ENCODE measurements at regions not wholly inside any gene's neighbourhood (a gene's known extent, or its start where the extent isn't known, plus 50 kb on each side); places are given as distances from the start of the nearest gene placed in this dataset.

GRCh38 chr11:121780971-121781370 is 328.2 kb upstream of the SORL1-AS1 start:
- no peak for DNase-seq (ENCODE audit: low read depth)
- H3K9me3 Mint-ChIP-seq (ENCODE audit: unreplicated experiment) = peaks cover 7% of the 10 kb centered on the region
- no peaks in the 10 kb centered on the region for H3K4me1 Mint-ChIP-seq (ENCODE audit: low read depth, unreplicated experiment)
- Histone ChIP-seq H2AFZ (ENCODE audit: low read depth, low read length) (no peak overlapping the region), H3K79me2 (ENCODE audit: insufficient read depth, low read length) (no peaks in the 10 kb centered on the region), H3K4me1 (ENCODE audit: insufficient read depth, low read length) (no peaks in the 10 kb centered on the region), H3K4me3 (ENCODE audit: insufficient read depth, low read depth, low read length) (no peak overlapping the region), H3K27me3 (ENCODE audit: insufficient read depth, low read length) (no peaks in the 10 kb centered on the region), H4K20me1 (ENCODE audit: insufficient read depth, low read length) (no peaks in the 10 kb centered on the region), H3K27ac (ENCODE audit: low read depth, low read length) (no peak overlapping the region), H3K9me3 (ENCODE audit: insufficient read depth, low read depth, low read length) (no peaks in the 10 kb centered on the region), H3K9ac (ENCODE audit: low read length) (no peak overlapping the region), H3K36me3 (ENCODE audit: insufficient read depth, low read length) (no peaks in the 10 kb centered on the region), H3K4me2 (ENCODE audit: low read length) (no peak overlapping the region)
- TF ChIP-seq EZH2 (IDR thresholded peaks at IDR 0.05; ENCODE audit: insufficient read depth, low read length) = no peak
- TF ChIP-seq, protein P1, sequence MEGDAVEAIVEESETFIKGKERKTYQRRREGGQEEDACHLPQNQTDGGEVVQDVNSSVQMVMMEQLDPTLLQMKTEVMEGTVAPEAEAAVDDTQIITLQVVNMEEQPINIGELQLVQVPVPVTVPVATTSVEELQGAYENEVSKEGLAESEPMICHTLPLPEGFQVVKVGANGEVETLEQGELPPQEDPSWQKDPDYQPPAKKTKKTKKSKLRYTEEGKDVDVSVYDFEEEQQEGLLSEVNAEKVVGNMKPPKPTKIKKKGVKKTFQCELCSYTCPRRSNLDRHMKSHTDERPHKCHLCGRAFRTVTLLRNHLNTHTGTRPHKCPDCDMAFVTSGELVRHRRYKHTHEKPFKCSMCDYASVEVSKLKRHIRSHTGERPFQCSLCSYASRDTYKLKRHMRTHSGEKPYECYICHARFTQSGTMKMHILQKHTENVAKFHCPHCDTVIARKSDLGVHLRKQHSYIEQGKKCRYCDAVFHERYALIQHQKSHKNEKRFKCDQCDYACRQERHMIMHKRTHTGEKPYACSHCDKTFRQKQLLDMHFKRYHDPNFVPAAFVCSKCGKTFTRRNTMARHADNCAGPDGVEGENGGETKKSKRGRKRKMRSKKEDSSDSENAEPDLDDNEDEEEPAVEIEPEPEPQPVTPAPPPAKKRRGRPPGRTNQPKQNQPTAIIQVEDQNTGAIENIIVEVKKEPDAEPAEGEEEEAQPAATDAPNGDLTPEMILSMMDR (IDR thresholded peaks at IDR 0.05; ENCODE audit: insufficient read depth, low read depth, low read length) = no peak
- no peak overlapping the region for H3K4me3 Mint-ChIP-seq (ENCODE audit: unreplicated experiment)
- no peak overlapping the region for H3K27ac Mint-ChIP-seq (ENCODE audit: unreplicated experiment)
- no peaks in the 10 kb centered on the region for H3K27me3 Mint-ChIP-seq (ENCODE audit: low read depth, unreplicated experiment)
- no peaks in the 10 kb centered on the region for H3K36me3 Mint-ChIP-seq (ENCODE audit: low read depth, unreplicated experiment)
- FAIRE-seq = no peak

GRCh38 chr11:121777056-121777455 is 324.3 kb upstream of the SORL1-AS1 start:
- H3K4me3 ChIP-seq (ENCODE audit: insufficient read depth, low read depth, low read length) = no peak overlapping the region
- H3K79me2 ChIP-seq (ENCODE audit: insufficient read depth, low read length) = no peaks in the 10 kb centered on the region
- H3K27me3 ChIP-seq (ENCODE audit: insufficient read depth, low read length) = no peaks in the 10 kb centered on the region
- TF ChIP-seq EZH2 (IDR thresholded peaks at IDR 0.05; ENCODE audit: insufficient read depth, low read length) = no peak
- TF ChIP-seq, protein P1 (IDR thresholded peaks at IDR 0.05; ENCODE audit: insufficient read depth, low read depth, low read length) = no peak
- Mint-ChIP-seq H3K4me3 (ENCODE audit: unreplicated experiment) (no peak overlapping the region), H3K36me3 (ENCODE audit: low read depth, unreplicated experiment) (no peaks in the 10 kb centered on the region), H3K27me3 (ENCODE audit: low read depth, unreplicated experiment) (no peaks in the 10 kb centered on the region), H3K9me3 (ENCODE audit: unreplicated experiment) (peaks cover 2% of the 10 kb centered on the region), H3K4me1 (ENCODE audit: low read depth, unreplicated experiment) (no peaks in the 10 kb centered on the region), H3K27ac (ENCODE audit: unreplicated experiment) (no peak overlapping the region)
- peak; percentile 20 for DNase-seq (ENCODE audit: low read depth)
- no peak overlapping the region for H3K4me2 ChIP-seq (ENCODE audit: low read length)
- H2AFZ ChIP-seq (ENCODE audit: low read depth, low read length) = no peak overlapping the region
- H4K20me1 ChIP-seq (ENCODE audit: insufficient read depth, low read length) = no peaks in the 10 kb centered on the region
- H3K4me1 ChIP-seq (ENCODE audit: insufficient read depth, low read length) = no peaks in the 10 kb centered on the region
- FAIRE-seq = no peak
- H3K36me3 ChIP-seq (ENCODE audit: insufficient read depth, low read length) = no peaks in the 10 kb centered on the region
- no peaks in the 10 kb centered on the region for H3K9me3 ChIP-seq (ENCODE audit: insufficient read depth, low read depth, low read length)
- H3K27ac ChIP-seq (ENCODE audit: low read depth, low read length) = no peak overlapping the region
- H3K9ac ChIP-seq (ENCODE audit: low read length) = no peak overlapping the region

DNA sequence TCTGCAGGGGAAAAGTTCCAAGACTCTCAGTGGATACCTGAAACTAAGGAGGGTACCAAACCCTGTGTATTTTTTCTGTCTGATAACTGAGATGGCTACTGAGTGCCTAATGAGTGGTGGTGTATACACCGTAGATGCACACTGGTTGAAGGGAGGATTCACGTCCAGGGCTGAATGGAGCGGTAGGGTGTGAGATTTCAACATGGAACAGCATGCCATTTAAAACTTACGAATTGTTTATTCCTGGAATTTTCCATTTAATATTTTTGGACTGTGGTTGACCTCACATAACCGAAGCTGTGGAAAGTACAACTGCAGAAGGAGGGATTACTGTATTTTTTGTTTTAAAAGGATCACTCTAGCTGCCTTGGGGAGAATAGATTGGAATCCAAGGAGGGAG is 322.5 kb upstream of the SORL1-AS1 start:
- no peak for FAIRE-seq
- H3K27ac Mint-ChIP-seq (ENCODE audit: unreplicated experiment) = no peak overlapping the region
- H3K9me3 Mint-ChIP-seq (ENCODE audit: unreplicated experiment) = no peaks in the 10 kb centered on the region
- Histone ChIP-seq H3K27me3 (ENCODE audit: insufficient read depth, low read length) (no peaks in the 10 kb centered on the region), H3K9ac (ENCODE audit: low read length) (no peak overlapping the region), H4K20me1 (ENCODE audit: insufficient read depth, low read length) (no peaks in the 10 kb centered on the region), H3K4me2 (ENCODE audit: low read length) (no peak overlapping the region), H3K36me3 (ENCODE audit: insufficient read depth, low read length) (no peaks in the 10 kb centered on the region), H3K79me2 (ENCODE audit: insufficient read depth, low read length) (no peaks in the 10 kb centered on the region), H3K4me3 (ENCODE audit: insufficient read depth, low read depth, low read length) (no peak overlapping the region), H2AFZ (ENCODE audit: low read depth, low read length) (no peak overlapping the region), H3K4me1 (ENCODE audit: insufficient read depth, low read length) (no peaks in the 10 kb centered on the region), H3K27ac (ENCODE audit: low read depth, low read length) (no peak overlapping the region), H3K9me3 (ENCODE audit: insufficient read depth, low read depth, low read length) (no peaks in the 10 kb centered on the region)
- peaks cover 2% of the 10 kb centered on the region for H3K27me3 Mint-ChIP-seq (ENCODE audit: low read depth, unreplicated experiment)
- H3K4me3 Mint-ChIP-seq (ENCODE audit: unreplicated experiment) = no peak overlapping the region
- no peaks in the 10 kb centered on the region for H3K36me3 Mint-ChIP-seq (ENCODE audit: low read depth, unreplicated experiment)
- no peak for TF ChIP-seq EZH2 (IDR thresholded peaks at IDR 0.05; ENCODE audit: insufficient read depth, low read length)
- TF ChIP-seq, protein P1 (IDR thresholded peaks at IDR 0.05; ENCODE audit: insufficient read depth, low read depth, low read length) = no peak
- H3K4me1 Mint-ChIP-seq (ENCODE audit: low read depth, unreplicated experiment) = no peaks in the 10 kb centered on the region
- DNase-seq (ENCODE audit: low read depth) = no peak

All from astrocyte (in vitro differentiated cells and primary cell).